Smooth muscle cell (in vitro differentiated cells): ENCODE measurements at regions not wholly inside any gene's neighbourhood (a gene's known extent, or its start where the extent isn't known, plus 50 kb on each side); places are given as distances from the start of the nearest gene placed in this dataset.

ENCODE experiments used
- DNase-seq: peaks from one replicate; lab custom pipeline; 2025; ENCODE audit not compliant: unreplicated experiment; lab: John Stamatoyannopoulos, UW
- H2AFZ ChIP-seq: fragments of 200-600 bp; sonication (generic); 2 replicates; pipeline ENCODE4 v1.6.0; 2016; ENCODE audit warnings: antibody characterized with exemption, low read depth, mild to moderate bottlenecking
- H3F3A ChIP-seq: fragments of 200-600 bp; sonication (generic); 2 replicates; pipeline ENCODE4 v1.6.0; 2017; ENCODE audit warnings: antibody characterized with exemption, low read depth
- H3K27ac ChIP-seq: fragments of 200-600 bp; sonication (generic); 2 replicates; pipeline ENCODE4 v1.5.1; 2016; ENCODE audit warnings: low read depth, mild to moderate bottlenecking
- H3K27me3 ChIP-seq: fragments of 200-600 bp; sonication (generic); 2 replicates; pipeline ENCODE4 v1.6.1; 2016; ENCODE audit warnings: low read depth, mild to moderate bottlenecking
- H3K36me3 ChIP-seq: fragments of 200-600 bp; sonication (generic); 2 replicates; pipeline ENCODE4 v1.5.1; 2016; ENCODE audit warnings: low read depth
- H3K4me1 ChIP-seq: fragments of 200-600 bp; sonication (generic); 2 replicates; pipeline ENCODE4 v1.5.1; 2016; ENCODE audit warnings: low read depth
- H3K4me2 ChIP-seq: fragments of 200-600 bp; sonication (generic); 2 replicates; pipeline ENCODE4 v1.6.0; 2016; ENCODE audit warnings: mild to moderate bottlenecking
- H3K4me3 ChIP-seq: fragments of 200-600 bp; sonication (generic); 2 replicates; pipeline ENCODE4 v1.5.1; 2016; ENCODE audit warnings: mild to moderate bottlenecking
- H3K79me2 ChIP-seq: fragments of 200-600 bp; sonication (generic); 2 replicates; pipeline ENCODE4 v1.6.0; 2016; ENCODE audit warnings: low read depth, mild to moderate bottlenecking
- H3K9ac ChIP-seq: fragments of 200-600 bp; sonication (generic); 2 replicates; pipeline ENCODE4 v1.6.0; 2016; ENCODE audit warnings: low read depth
- H3K9me3 ChIP-seq: fragments of 200-600 bp; sonication (generic); replicated peaks from 2 replicates; pipeline ENCODE4 v1.5.1; 2016; ENCODE audit warnings: low read depth
- H4K20me1 ChIP-seq: fragments of 200-600 bp; sonication (generic); 2 replicates; pipeline ENCODE4 v1.6.0; 2016; ENCODE audit warnings: low read depth
- WGBS: methylation state at CpG from one replicate; pipeline ENCODE4 v1.1.7; 2016; ENCODE audit warnings: low lambda C conversion rate; 5-methylcytosine and 5-hydroxymethylcytosine counted together
- TF ChIP-seq, protein P1 (sequence below): fragments of 200-600 bp; sonication (generic); IDR thresholded peaks from 2 replicates; pipeline ENCODE4 v1.5.1; 2017; ENCODE audit warnings: borderline replicate concordance, mild to moderate bottlenecking, antibody characterized with exemption; ENCODE audit not compliant: insufficient read depth, poor library complexity, severe bottlenecking

DNA sequence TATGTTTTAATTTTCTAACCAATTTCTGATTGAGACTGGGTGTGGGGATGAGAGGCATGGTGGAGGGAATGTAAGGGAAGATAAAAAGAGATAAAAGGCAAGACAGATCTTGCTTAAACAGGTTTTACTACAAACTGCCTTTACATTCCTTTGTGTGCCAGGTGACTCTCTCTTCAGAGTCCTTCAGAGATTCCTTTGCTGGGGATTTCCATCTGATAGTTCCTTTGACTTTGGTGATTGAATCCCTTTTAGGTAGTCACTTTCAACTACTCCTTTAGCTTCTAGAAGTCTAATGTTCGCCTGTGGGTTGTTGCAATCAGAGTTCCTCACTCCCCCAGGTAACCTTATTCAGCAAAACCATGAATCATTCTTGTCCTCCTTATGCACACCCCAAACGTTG, 283.3 kb upstream of the MANEA start:
- no peaks in the 10 kb centered on the region for H3K9me3 ChIP-seq
- H3K4me2 ChIP-seq, result no peak overlapping the region
- H4K20me1 ChIP-seq, result no peaks in the 10 kb centered on the region
- peak overlapping the region; percentile 6 for H3K27ac ChIP-seq
- TF ChIP-seq, protein P1, sequence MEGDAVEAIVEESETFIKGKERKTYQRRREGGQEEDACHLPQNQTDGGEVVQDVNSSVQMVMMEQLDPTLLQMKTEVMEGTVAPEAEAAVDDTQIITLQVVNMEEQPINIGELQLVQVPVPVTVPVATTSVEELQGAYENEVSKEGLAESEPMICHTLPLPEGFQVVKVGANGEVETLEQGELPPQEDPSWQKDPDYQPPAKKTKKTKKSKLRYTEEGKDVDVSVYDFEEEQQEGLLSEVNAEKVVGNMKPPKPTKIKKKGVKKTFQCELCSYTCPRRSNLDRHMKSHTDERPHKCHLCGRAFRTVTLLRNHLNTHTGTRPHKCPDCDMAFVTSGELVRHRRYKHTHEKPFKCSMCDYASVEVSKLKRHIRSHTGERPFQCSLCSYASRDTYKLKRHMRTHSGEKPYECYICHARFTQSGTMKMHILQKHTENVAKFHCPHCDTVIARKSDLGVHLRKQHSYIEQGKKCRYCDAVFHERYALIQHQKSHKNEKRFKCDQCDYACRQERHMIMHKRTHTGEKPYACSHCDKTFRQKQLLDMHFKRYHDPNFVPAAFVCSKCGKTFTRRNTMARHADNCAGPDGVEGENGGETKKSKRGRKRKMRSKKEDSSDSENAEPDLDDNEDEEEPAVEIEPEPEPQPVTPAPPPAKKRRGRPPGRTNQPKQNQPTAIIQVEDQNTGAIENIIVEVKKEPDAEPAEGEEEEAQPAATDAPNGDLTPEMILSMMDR, result no peak
- no peaks in the 10 kb centered on the region for H3K36me3 ChIP-seq
- WGBS, result 41% methylated on average over 2 of the region's 2 CpGs
- DNase-seq, result no peak
- no peak overlapping the region for H3K9ac ChIP-seq
- H3F3A ChIP-seq, result no peaks in the 10 kb centered on the region
- H3K4me3 ChIP-seq, result no peak overlapping the region
- H3K4me1 ChIP-seq, result no peaks in the 10 kb centered on the region
- H3K27me3 ChIP-seq, result no peaks in the 10 kb centered on the region
- H2AFZ ChIP-seq, result no peak overlapping the region
- no peaks in the 10 kb centered on the region for H3K79me2 ChIP-seq

- Histone ChIP-seq H3K4me3 (no peak overlapping the region), H3K4me2 (no peak overlapping the region), H3K9ac (no peak overlapping the region), H2AFZ (no peak overlapping the region), H3K79me2 (no peaks in the 10 kb centered on the region), H3K9me3 (no peaks in the 10 kb centered on the region), H3F3A (no peaks in the 10 kb centered on the region), H3K4me1 (no peaks in the 10 kb centered on the region), H4K20me1 (no peaks in the 10 kb centered on the region), H3K27me3 (no peaks in the 10 kb centered on the region), H3K36me3 (no peaks in the 10 kb centered on the region), H3K27ac (no peak overlapping the region)
- DNase-seq, result no peak
- TF ChIP-seq, protein P1, result no peak
- 76% methylated on average over 3 of the region's 3 CpGs for WGBS
Measured at GRCh38 chr6:95309545-95309944, 267.8 kb upstream of the MANEA start.

- Histone ChIP-seq H3K4me1 (no peaks in the 10 kb centered on the region), H3K79me2 (no peaks in the 10 kb centered on the region), H3K27ac (no peak overlapping the region), H3K27me3 (no peaks in the 10 kb centered on the region), H3K36me3 (no peaks in the 10 kb centered on the region), H3K4me2 (no peak overlapping the region), H3K9ac (no peak overlapping the region), H3K9me3 (no peaks in the 10 kb centered on the region), H3K4me3 (no peak overlapping the region), H3F3A (no peaks in the 10 kb centered on the region), H4K20me1 (no peaks in the 10 kb centered on the region), H2AFZ (no peak overlapping the region)
- no peak for DNase-seq
- TF ChIP-seq, protein P1, result no peak
- WGBS, result 84% methylated on average over 1 of the region's 1 CpG
Measured at GRCh38 chr6:95318137-95318536, 259.2 kb upstream of the MANEA start.

- Histone ChIP-seq H2AFZ (no peak overlapping the region), H4K20me1 (no peaks in the 10 kb centered on the region), H3K4me1 (no peaks in the 10 kb centered on the region), H3K9ac (no peak overlapping the region), H3K4me3 (no peak overlapping the region), H3F3A (no peaks in the 10 kb centered on the region), H3K27me3 (no peaks in the 10 kb centered on the region), H3K27ac (no peak overlapping the region), H3K9me3 (no peaks in the 10 kb centered on the region), H3K4me2 (no peak overlapping the region), H3K36me3 (no peaks in the 10 kb centered on the region), H3K79me2 (no peaks in the 10 kb centered on the region)
- WGBS, result 84% methylated on average over 2 of the region's 2 CpGs
- DNase-seq, result no peak
- TF ChIP-seq, protein P1, result no peak
Measured at GRCh38 chr6:95321126-95321525, 256.2 kb upstream of the MANEA start.
